ENCODE measurements at regions not wholly inside any gene's neighbourhood (a gene's known extent, or its start where the extent isn't known, plus 50 kb on each side); places are given as distances from the start of the nearest gene placed in this dataset.
A peak's percentile ranks its signal among the peaks of the same experiment; 100 is the strongest.

GRCh38 chr11:104275992-104276391 lies 112.0 kb upstream of the PDGFD start:
- H3K9me3 Mint-ChIP-seq: peaks cover 0 to 3% of the 10 kb centered on the region in 2 donors
- no peak overlapping the region for H3K27ac Mint-ChIP-seq
- ATAC-seq (replicated peaks): no peak
- no peaks in the 10 kb centered on the region for H3K36me3 Mint-ChIP-seq
- H3K4me3 Mint-ChIP-seq: no peak overlapping the region
- no peaks in the 10 kb centered on the region for H3K27me3 Mint-ChIP-seq
- DNase-seq: no peak
- no peaks in the 10 kb centered on the region for H3K4me1 Mint-ChIP-seq

DNA sequence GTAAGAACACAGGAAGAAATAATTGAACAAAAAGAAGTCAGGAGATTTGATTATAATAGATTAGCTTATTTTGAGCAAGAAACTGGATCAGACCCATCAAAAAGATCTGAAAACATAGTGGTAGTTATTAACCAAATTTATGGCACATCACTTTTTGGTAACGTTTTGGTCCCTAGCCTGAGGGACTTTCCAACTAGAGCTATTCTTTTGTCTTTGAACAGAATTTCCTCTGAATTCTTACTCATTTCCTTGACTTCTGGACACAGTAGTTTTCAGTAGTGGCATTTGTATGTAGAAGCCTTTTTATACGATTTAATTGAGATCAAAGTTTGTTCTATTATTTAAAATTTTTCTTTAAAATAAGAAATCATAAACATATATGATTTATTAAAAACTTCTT lies 96.5 kb upstream of the PDGFD start:
- H3K27ac Mint-ChIP-seq: no peak overlapping the region
- H3K27me3 Mint-ChIP-seq: no peaks in the 10 kb centered on the region
- DNase-seq (no peak), ATAC-seq (replicated peaks) (no peak)
- no peaks in the 10 kb centered on the region for H3K36me3 Mint-ChIP-seq
- H3K4me3 Mint-ChIP-seq: no peak overlapping the region
- no peaks in the 10 kb centered on the region for H3K9me3 Mint-ChIP-seq
- no peaks in the 10 kb centered on the region for H3K4me1 Mint-ChIP-seq

DNA sequence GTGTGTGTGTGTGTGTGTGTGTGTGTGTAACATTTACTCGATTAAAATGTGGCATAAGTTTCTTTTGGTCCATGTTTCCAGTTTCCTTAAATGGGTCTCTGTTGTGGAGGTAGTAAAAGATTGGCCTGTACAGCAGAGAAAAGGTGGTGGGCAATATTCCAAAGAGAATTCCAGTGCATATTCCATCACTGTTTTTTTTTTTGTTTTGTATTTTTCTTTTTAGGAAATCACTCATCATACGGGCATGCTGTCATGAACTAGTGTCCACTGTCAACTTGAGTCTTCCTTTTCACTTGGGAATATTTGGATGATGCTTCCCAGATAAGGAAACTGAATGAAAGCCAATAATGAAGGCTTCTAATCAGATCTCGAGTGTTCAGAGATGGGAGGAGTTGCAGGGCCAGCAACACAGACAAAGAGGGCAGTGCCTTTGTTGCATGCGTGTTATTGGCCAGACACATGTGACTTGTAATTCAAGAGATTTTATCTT lies 95.2 kb upstream of the PDGFD start:
- Mint-ChIP-seq H3K27me3 (peaks cover 0 to 5% of the 10 kb centered on the region in 2 donors), H3K4me1 (no peaks in the 10 kb centered on the region), H3K36me3 (no peaks in the 10 kb centered on the region), H3K4me3 (no peak overlapping the region), H3K9me3 (no peaks in the 10 kb centered on the region), H3K27ac (no peak overlapping the region)
- ATAC-seq (replicated peaks) (no peak), DNase-seq (no peak)

DNA sequence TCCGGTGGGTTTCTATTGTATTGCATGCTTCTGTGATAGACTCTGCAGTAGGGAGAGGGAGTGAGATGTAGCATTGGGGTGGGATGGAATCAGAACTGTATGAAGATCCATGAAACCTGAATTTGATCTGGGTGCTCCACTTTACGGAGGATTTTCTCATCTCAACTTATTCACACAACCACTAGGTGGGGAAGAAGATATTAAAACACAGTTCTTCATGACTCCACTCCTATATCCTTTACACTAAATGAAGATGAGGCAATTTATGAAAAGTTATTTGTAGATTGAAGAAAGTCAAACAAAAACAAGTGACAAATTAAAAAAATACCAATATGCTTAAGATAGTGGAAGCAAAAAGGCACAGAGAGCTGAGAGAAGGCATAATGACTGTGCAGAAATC lies 92.6 kb upstream of the PDGFD start:
- Mint-ChIP-seq H3K36me3 (no peaks in the 10 kb centered on the region), H3K4me3 (no peak overlapping the region), H3K4me1 (no peaks in the 10 kb centered on the region), H3K27me3 (peaks cover 0 to 6% of the 10 kb centered on the region in 2 donors), H3K9me3 (peaks cover 0 to 2% of the 10 kb centered on the region in 2 donors), H3K27ac (no peak overlapping the region)
- no peak for DNase-seq
- no peak for ATAC-seq (replicated peaks)

DNA sequence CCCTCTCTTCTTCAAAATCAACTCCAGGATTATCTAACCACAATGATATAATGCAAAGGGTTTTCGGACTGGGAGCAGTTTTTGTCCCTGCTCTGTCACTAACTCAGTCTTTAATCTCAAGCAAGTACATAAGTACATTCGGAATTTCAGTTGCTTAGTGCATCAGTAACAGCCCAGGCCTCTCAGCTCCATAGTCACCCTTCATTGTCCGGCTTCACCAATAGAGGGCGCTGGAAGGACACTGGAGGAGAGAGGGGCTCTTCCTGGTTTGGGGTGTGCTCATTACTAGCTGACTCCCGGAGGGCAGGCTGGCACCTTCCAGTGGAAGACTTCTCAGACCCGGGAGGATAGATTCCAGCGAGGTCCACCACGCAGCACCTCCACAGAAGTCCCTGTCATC lies 90.4 kb upstream of the PDGFD start:
- ATAC-seq (replicated peaks) (peak; percentile 59 to 61), DNase-seq (peak; percentile 1)
- Mint-ChIP-seq H3K27me3 (peaks cover 0 to 6% of the 10 kb centered on the region in 2 donors), H3K4me3 (no peak overlapping the region), H3K4me1 (no peaks in the 10 kb centered on the region), H3K27ac (no peak overlapping the region), H3K9me3 (peaks cover 0 to 2% of the 10 kb centered on the region in 2 donors), H3K36me3 (no peaks in the 10 kb centered on the region)

GRCh38 chr11:104246590-104246989 lies 82.6 kb upstream of the PDGFD start:
- Mint-ChIP-seq H3K27me3 (no peaks in the 10 kb centered on the region), H3K4me1 (no peaks in the 10 kb centered on the region), H3K4me3 (no peak overlapping the region), H3K9me3 (no peaks in the 10 kb centered on the region), H3K36me3 (no peaks in the 10 kb centered on the region), H3K27ac (no peak overlapping the region)
- ATAC-seq (replicated peaks): no peak
- no peak for DNase-seq

GRCh38 chr11:104238916-104239315 lies 75.0 kb upstream of the PDGFD start:
- H3K27ac Mint-ChIP-seq: no peak overlapping the region
- no peaks in the 10 kb centered on the region for H3K4me1 Mint-ChIP-seq
- H3K4me3 Mint-ChIP-seq: no peak overlapping the region
- ATAC-seq (replicated peaks): no peak
- no peaks in the 10 kb centered on the region for H3K9me3 Mint-ChIP-seq
- H3K36me3 Mint-ChIP-seq: no peaks in the 10 kb centered on the region
- no peaks in the 10 kb centered on the region for H3K27me3 Mint-ChIP-seq
- no peak for DNase-seq

DNA sequence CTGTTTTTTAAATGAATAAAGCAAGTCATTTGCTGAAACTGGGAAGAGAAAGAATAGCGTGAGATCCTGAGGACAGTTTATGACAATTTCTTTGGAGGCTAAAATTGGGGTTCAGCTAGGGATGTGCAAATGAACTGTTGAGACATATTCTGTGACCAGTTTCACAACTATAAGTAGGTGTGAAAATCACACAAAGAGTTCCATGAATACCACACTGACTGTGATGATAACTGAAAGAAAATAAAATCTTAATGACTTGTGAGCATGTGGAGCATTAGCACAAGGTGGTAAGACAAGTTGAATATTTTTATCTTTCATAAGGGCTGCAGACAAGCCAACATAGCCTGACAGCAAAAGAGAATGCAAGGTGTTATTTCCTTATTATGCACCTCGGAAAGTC lies 61.1 kb upstream of the PDGFD start:
- peaks cover 0 to 2% of the 10 kb centered on the region in 2 donors for H3K4me1 Mint-ChIP-seq

GRCh38 chr11:104222464-104222863 lies 58.5 kb upstream of the PDGFD start:
- H3K4me3 Mint-ChIP-seq: no peak overlapping the region
- peaks cover 0 to 3% of the 10 kb centered on the region in 2 donors for H3K9me3 Mint-ChIP-seq
- H3K27ac Mint-ChIP-seq: no peak overlapping the region
- DNase-seq (no peak), ATAC-seq (replicated peaks) (no peak)
- peaks cover 0 to 2% of the 10 kb centered on the region in 2 donors for H3K4me1 Mint-ChIP-seq
- H3K36me3 Mint-ChIP-seq: no peaks in the 10 kb centered on the region
- H3K27me3 Mint-ChIP-seq: no peaks in the 10 kb centered on the region

More for the DNA sequence above, 61.1 kb upstream of the PDGFD start:
- H3K9me3 Mint-ChIP-seq: peaks cover 0 to 2% of the 10 kb centered on the region in 2 donors
- H3K27ac Mint-ChIP-seq: no peak overlapping the region
- no peaks in the 10 kb centered on the region for H3K27me3 Mint-ChIP-seq
- H3K36me3 Mint-ChIP-seq: no peaks in the 10 kb centered on the region
- H3K4me3 Mint-ChIP-seq: no peak overlapping the region
- no peak for DNase-seq
- ATAC-seq (replicated peaks): no peak

GRCh38 chr11:104221455-104221854 lies 57.5 kb upstream of the PDGFD start:
- peak in 1 of 2 donors; percentile 21 for ATAC-seq (replicated peaks)
- peaks cover 7 to 9% of the 10 kb centered on the region in 2 donors for H3K9me3 Mint-ChIP-seq
- no peak overlapping the region for H3K27ac Mint-ChIP-seq
- H3K27me3 Mint-ChIP-seq: no peaks in the 10 kb centered on the region
- no peak overlapping the region for H3K4me3 Mint-ChIP-seq
- H3K4me1 Mint-ChIP-seq: peaks cover 0 to 2% of the 10 kb centered on the region in 2 donors
- no peak for DNase-seq
- H3K36me3 Mint-ChIP-seq: no peaks in the 10 kb centered on the region

GRCh38 chr11:104219096-104219495 lies 55.1 kb upstream of the PDGFD start:
- no peak overlapping the region for H3K27ac Mint-ChIP-seq
- H3K27me3 Mint-ChIP-seq: no peaks in the 10 kb centered on the region
- no peak overlapping the region for H3K4me3 Mint-ChIP-seq
- DNase-seq: no peak
- peaks cover 0 to 2% of the 10 kb centered on the region in 2 donors for H3K4me1 Mint-ChIP-seq
- H3K36me3 Mint-ChIP-seq: no peaks in the 10 kb centered on the region
- H3K9me3 Mint-ChIP-seq: peaks cover 10 to 16% of the 10 kb centered on the region in 2 donors
- no peak for ATAC-seq (replicated peaks)

DNA sequence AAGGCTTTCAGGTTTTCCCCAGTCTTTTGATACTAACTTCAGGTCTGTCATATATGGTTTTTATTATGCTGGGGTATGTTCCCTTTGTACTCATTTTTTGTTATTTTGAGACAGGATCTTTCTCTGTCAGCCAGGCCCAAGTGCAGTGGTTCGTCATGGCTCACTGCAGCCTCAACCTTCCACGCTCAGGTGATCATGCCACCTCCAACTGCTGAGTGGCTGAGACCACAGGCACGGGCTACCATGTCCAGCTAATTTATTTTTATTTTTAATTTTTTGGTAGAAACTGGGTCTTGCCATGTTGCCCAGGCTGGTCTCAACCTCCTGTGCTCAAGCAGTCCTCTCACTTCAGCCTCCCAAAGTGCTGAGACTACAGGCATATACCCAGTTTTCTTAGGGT lies 50.6 kb upstream of the PDGFD start:
- Mint-ChIP-seq H3K4me3 (no peak overlapping the region), H3K27ac (no peak overlapping the region), H3K27me3 (no peaks in the 10 kb centered on the region), H3K4me1 (no peaks in the 10 kb centered on the region), H3K9me3 (peaks cover 10 to 16% of the 10 kb centered on the region in 2 donors), H3K36me3 (no peaks in the 10 kb centered on the region)
- DNase-seq: no peak
- ATAC-seq (replicated peaks): no peak

All from stimulated activated naive B cell treated with anti-CD40 and anti-IgM and Interleukin-4, amounts not matched to agents 10 μg/mL and 1 μg/mL and 100 μg/mL, for 72 hours (primary cell).